Esophagus squamous epithelium (tissue), 5 donors: ENCODE measurements at regions not wholly inside any gene's neighbourhood (a gene's known extent, or its start where the extent isn't known, plus 50 kb on each side); places are given as distances from the start of the nearest gene placed in this dataset.

Experiments
- DNase-seq: peaks from one replicate; lab custom pipeline; 2025; lab: John Stamatoyannopoulos, UW
- H3K27ac ChIP-seq, 4 donors: fragments of 200-600 bp; sonication (generic); one replicate each; pipeline ENCODE4 v1.5.1; 2016 to 2019; ENCODE audit warnings: mild to moderate bottlenecking in 1 of 4
- H3K27me3 ChIP-seq, 4 donors: fragments of 200-600 bp; sonication (generic); 1 replicate in 3 of 4; 2 replicates in 1 of 4; pipeline versions ENCODE4 v1.5.1 to v1.6.0; 2017 to 2021; ENCODE audit warnings: antibody characterized with exemption in 1 of 4
- H3K36me3 ChIP-seq, 3 donors: fragments of 200-600 bp; sonication (generic); one replicate each; pipeline ENCODE4 v1.5.1; 2016 to 2019
- H3K4me1 ChIP-seq, 3 donors: fragments of 200-600 bp; sonication (generic); one replicate each; pipeline ENCODE4 v1.5.1; 2017 to 2019
- H3K4me3 ChIP-seq, 4 donors: fragments of 200-600 bp; sonication (generic); 1 replicate in 3 of 4; 2 replicates in 1 of 4; pipeline ENCODE4 v1.5.1; 2016 to 2019; ENCODE audit warnings: mild to moderate bottlenecking in 2 of 4, moderate library complexity in 1 of 4
- H3K9me3 ChIP-seq, 3 donors: fragments of 200-600 bp; sonication (generic); one replicate each; pipeline ENCODE4 v1.5.1; 2016 to 2019
- CTCF ChIP-seq, 6 experiments: fragments of 450-650 bp in 4 of 6; fragments of 200-600 bp in 2 of 6; sonication (generic) in 2 of 6; IDR thresholded peaks; one replicate each; pipeline ENCODE4 v1.5.1; 2016 to 2019; ENCODE audit warnings: antibody characterized with exemption in 6 of 6, mild to moderate bottlenecking in 4 of 6, moderate library complexity in 4 of 6
- POLR2A ChIP-seq, 4 donors: fragments of 450-650 bp; IDR thresholded peaks; one replicate each; pipeline ENCODE4 v1.6.1; 2017; ENCODE audit warnings: antibody characterized with exemption in 4 of 4, mild to moderate bottlenecking in 4 of 4, moderate library complexity in 3 of 4
- WGBS, 2 donors: methylation state at CpG; one replicate each; pipeline ENCODE4 v1.1.5; 2018; 5-methylcytosine and 5-hydroxymethylcytosine counted together
- intact Hi-C: fragments of 100-400 bp; cut with DNase I; formaldehyde crosslinking; loops from one replicate; pipeline ENCODE4 v1.15.0; 2022
- donor health status: DM: yes; HTN: yes; CAD: no.

- WGBS, 2 donors, result 18 to 69% methylated on average over 2 to 3 of the region's 3 CpGs
- no peak overlapping the region for H3K27ac ChIP-seq
- H3K9me3 ChIP-seq, result no peaks in the 10 kb centered on the region
- H3K4me3 ChIP-seq, result no peak overlapping the region
- intact Hi-C loops, result no loop called here
- TF ChIP-seq CTCF (IDR thresholded peaks at IDR 0.05) (no peak), POLR2A (IDR thresholded peaks at IDR 0.05) (no peak)
- DNase-seq, result no peak
- no peaks in the 10 kb centered on the region for H3K4me1 ChIP-seq
- H3K27me3 ChIP-seq, result peaks cover 0 to under 1% (median 0%) of the 10 kb centered on the region in 4 donors
- no peaks in the 10 kb centered on the region for H3K36me3 ChIP-seq
These were observed 212.3 kb upstream of the CDH13 start for GRCh38 chr16:82414476-82414875.

GRCh38 chr16:82412770-82413169 lies 214.0 kb upstream of the CDH13 start:
- no peaks in the 10 kb centered on the region for H3K9me3 ChIP-seq
- H3K4me3 ChIP-seq, result no peak overlapping the region
- peaks cover 0 to 17% (median 0%) of the 10 kb centered on the region in 4 donors for H3K27me3 ChIP-seq
- TF ChIP-seq CTCF (IDR thresholded peaks at IDR 0.05) (no peak), POLR2A (IDR thresholded peaks at IDR 0.05) (no peak)
- WGBS, 2 donors, result 90 to 93% methylated on average over 4 of the region's 4 CpGs
- intact Hi-C loops, result no loop called here
- H3K36me3 ChIP-seq, result no peaks in the 10 kb centered on the region
- no peak for DNase-seq
- no peaks in the 10 kb centered on the region for H3K4me1 ChIP-seq
- H3K27ac ChIP-seq, result no peak overlapping the region

- H3K27ac ChIP-seq, result no peak overlapping the region
- intact Hi-C loops, result no loop called here
- 52 to 60% methylated on average over 6 of the region's 6 CpGs for WGBS, 2 donors
- H3K36me3 ChIP-seq, result no peaks in the 10 kb centered on the region
- DNase-seq, result no peak
- no peaks in the 10 kb centered on the region for H3K9me3 ChIP-seq
- H3K4me1 ChIP-seq, result no peaks in the 10 kb centered on the region
- no peak for TF ChIP-seq POLR2A (IDR thresholded peaks at IDR 0.05)
- no peak for TF ChIP-seq CTCF (IDR thresholded peaks at IDR 0.05)
- no peak overlapping the region for H3K4me3 ChIP-seq
- peaks cover 0 to 22% (median 0%) of the 10 kb centered on the region in 4 donors for H3K27me3 ChIP-seq
These were observed 221.0 kb upstream of the CDH13 start for GRCh38 chr16:82405736-82406135.

GRCh38 chr16:82404586-82405315 lies 222.0 kb upstream of the CDH13 start:
- Histone ChIP-seq H3K4me3 (no peak overlapping the region), H3K9me3 (no peaks in the 10 kb centered on the region), H3K27ac (no peak overlapping the region), H3K27me3 (peaks cover 0 to 30% (median 0%) of the 10 kb centered on the region in 4 donors), H3K36me3 (no peaks in the 10 kb centered on the region), H3K4me1 (no peaks in the 10 kb centered on the region)
- TF ChIP-seq POLR2A (IDR thresholded peaks at IDR 0.05) (no peak), CTCF (IDR thresholded peaks at IDR 0.05) (no peak)
- DNase-seq, result no peak
- WGBS, 2 donors, result 54 to 80% methylated on average over 3 of the region's 3 CpGs
- intact Hi-C loops, result no loop called here

GRCh38 chr16:82402665-82403218 lies 224.0 kb upstream of the CDH13 start:
- 87 to 93% methylated on average over 5 of the region's 5 CpGs for WGBS, 2 donors
- TF ChIP-seq CTCF (IDR thresholded peaks at IDR 0.05) (no peak), POLR2A (IDR thresholded peaks at IDR 0.05) (no peak)
- H3K4me3 ChIP-seq, result no peak overlapping the region
- intact Hi-C loops, result no loop called here
- no peaks in the 10 kb centered on the region for H3K36me3 ChIP-seq
- no peaks in the 10 kb centered on the region for H3K4me1 ChIP-seq
- no peak overlapping the region for H3K27ac ChIP-seq
- H3K27me3 ChIP-seq, result peaks cover 0 to 24% (median 0%) of the 10 kb centered on the region in 4 donors
- DNase-seq, result no peak
- no peaks in the 10 kb centered on the region for H3K9me3 ChIP-seq
